Stimulated activated CD4-positive, alpha-beta T cell treated with anti-CD3 and anti-CD28 coated beads, TNF-alpha, amount 100 ng/mL, for 48 hours (primary cell): ENCODE measurements at regions not wholly inside any gene's neighbourhood (a gene's known extent, or its start where the extent isn't known, plus 50 kb on each side); places are given as distances from the start of the nearest gene placed in this dataset.

Experiments
- DNase-seq, 3 donors: peaks; one replicate each; pipeline ENCODE4 v3.0.0-alpha.2; 2020; ENCODE audit warnings: low read depth in 3 of 3

- no peak for DNase-seq
Observed at GRCh38 chr2:220961143-220961860, 610.8 kb downstream of the EPHA4 start.

DNA sequence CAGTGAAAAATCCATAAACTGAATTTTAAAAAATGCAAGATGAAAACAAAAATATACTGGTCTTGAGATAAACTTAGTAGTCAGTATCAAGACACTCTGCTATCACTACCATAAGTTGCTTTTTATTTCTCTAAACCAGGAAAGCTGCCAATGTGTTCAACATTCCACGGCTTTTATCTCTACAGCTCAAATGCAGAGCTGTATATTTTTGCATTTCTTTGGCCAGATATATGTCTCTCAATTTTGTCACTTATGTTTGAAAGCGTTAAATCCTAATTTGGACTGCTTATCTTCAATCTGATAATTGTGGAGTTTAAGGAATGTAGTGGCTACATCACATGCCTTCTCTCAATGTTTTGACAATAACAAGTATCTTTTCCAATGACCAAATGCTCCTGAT is 609.5 kb downstream of the EPHA4 start:
- no peak for DNase-seq

GRCh38 chr2:220963076-220963475 is 609.0 kb downstream of the EPHA4 start:
- no peak for DNase-seq

GRCh38 chr2:220963930-220964329 is 608.2 kb downstream of the EPHA4 start:
- DNase-seq, result no peak

GRCh38 chr2:220966636-220967035 is 605.5 kb downstream of the EPHA4 start:
- DNase-seq, result no peak

- DNase-seq, result no peak
Observed at GRCh38 chr2:220969348-220969747, 602.8 kb downstream of the EPHA4 start.

DNA sequence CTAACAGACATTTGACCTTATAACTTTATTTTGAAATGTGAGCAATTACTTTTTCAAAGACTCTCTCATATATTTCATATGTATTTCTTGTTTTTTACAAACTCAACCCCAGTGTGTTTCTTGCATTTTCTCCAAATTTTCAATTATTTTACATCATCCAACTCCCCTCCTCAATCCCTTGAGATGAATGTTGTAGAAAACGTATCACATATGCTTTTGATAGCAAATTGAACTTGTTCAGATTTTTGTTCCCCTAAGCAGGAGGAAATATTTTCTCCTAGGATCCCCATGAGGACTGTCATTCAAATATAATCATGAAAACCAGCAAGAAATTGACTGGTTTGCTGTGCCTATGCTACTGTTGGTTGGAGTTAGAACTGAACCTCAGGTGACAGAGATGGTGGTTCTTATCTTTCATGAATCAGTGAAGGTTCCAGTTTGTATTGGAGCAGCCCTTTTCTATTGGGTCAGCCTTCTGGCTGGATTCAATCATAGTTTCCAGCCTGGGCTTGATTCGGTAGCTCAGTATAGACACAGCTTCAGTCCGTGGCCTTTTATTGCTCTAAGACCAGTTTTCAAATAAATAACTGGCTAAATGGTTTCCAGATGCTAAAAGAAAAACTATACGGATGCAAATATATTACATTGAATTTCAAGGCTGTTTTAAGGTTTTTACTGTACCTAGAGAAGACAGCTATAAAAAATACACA is 591.0 kb downstream of the EPHA4 start:
- DNase-seq, result no peak

DNA sequence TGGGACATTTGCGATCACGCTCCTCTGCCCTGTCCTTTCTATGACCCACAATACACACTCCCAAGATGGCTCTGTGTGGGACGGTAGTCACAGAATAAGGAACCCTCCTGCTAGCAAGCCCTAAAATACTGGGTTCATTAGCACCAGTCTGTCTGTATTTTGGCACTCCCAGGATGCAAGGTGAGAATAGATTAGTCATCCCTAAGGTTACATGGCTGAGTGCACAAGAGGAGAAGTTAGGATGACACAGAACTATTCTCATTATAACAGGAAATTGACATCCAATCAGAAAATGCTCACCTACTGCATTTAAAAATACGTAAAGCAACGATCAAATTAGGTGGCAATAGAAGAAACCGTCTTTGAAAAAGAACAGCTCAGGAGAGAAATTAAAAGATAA is 590.2 kb downstream of the EPHA4 start:
- DNase-seq, result no peak

DNA sequence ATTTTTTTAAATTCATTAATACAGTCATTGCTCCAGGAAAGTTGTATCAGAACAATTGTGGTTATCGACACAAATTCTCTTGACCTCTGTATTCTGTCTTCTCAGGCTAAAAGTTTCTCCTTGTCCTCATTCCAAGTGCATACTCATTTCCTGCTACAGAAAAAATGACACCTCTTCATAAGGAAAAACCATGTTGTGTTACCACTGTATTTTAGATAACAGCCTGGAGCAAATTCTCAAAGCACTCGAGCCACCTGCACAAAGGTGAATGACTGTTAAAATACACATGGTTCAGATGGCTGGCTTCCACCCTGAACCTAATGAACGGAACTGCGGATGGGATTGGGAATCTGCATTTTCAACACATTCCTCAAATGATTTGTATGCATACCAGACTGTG is 586.5 kb downstream of the EPHA4 start:
- no peak for DNase-seq

GRCh38 chr2:220987839-220988238 is 584.3 kb downstream of the EPHA4 start:
- DNase-seq, result no peak

DNA sequence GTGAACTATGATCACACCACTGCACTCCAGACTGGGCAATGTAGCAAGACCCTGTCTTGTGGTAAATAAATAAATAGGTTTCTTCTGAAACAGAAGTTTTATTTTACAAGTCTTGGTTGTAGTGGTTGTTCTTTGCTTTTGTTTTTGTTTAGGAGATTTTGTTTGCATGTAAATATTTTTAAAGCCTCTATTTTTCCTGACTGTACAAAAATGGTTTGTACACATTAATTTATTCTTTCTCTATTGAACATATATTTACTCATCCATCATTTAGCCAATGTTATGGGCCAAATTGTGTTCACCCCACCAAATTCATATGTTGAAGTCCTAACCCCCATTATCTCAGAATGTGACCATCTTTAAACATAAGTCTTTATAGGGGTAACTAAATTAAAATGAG is 580.1 kb downstream of the EPHA4 start:
- no peak for DNase-seq

DNA sequence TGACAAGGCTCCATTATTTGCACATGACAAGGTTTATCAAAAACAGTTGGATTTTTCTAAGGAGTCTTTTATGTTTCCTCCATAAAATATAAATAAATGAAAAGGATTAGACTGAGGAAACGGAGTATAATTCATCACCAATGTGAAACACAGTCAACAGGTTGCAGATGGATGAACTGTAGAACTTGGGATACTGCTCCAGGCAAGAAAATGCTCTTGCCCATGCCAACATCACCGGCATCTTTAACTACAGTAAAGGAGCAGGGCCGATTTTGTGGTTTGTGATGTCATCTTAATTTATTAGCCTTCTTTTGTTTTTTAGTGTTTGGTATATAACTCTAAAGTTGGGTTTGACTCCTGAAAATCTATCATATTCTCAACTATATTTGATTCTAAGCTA is 577.3 kb downstream of the EPHA4 start:
- no peak for DNase-seq

- no peak for DNase-seq
Observed at GRCh38 chr2:220995581-220995980, 576.5 kb downstream of the EPHA4 start.

DNA sequence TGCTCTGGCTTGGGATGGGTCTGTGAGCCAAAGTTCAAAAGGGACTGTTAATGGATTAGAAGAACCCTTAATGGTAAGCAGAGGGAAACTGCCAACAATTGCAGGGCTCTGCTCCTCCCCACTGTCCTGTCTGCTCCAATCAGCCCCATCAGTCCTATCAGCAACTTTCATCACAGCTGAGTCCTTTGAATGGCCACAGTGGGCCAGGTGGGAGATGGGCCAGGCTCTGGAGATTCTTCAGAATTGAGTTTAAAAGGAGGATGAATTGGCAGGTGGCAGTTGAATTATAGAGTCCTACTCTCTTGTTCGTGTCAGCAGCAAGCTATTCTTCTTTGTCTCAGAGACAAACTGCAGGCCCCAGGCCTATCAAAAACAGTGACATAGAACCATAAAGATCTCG is 573.9 kb downstream of the EPHA4 start:
- no peak for DNase-seq

GRCh38 chr2:220999356-220999755 is 572.7 kb downstream of the EPHA4 start:
- no peak for DNase-seq

GRCh38 chr2:221001381-221001801 is 570.7 kb downstream of the EPHA4 start:
- no peak for DNase-seq

DNA sequence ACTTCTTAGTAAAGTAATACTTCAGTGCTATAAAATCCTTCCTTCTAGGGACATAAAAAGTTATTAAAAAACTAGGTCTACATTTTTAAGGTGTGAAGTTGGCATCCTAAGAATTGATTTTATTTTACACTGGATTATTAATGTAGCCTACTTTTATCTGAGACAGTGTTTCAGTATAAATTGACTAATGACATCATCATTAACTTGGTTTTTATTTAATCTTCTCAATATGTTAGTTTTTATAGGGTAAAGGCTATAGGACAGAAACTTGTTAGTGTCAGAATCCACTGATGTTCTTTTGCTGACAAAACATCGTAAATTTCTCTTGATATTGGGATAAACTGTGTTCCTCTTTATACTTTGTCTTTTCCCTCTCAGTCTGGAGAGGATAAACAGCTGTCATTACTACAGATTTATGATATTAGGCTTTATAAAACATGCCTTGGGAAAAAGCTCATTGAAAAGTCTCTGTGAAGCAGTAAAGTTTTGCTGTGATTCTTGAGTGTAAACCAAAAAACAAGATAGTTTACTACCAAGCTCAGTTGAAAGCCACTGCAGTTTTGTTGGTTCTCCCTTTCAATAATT is 569.9 kb downstream of the EPHA4 start:
- DNase-seq, result no peak

GRCh38 chr2:221005338-221005737 is 566.8 kb downstream of the EPHA4 start:
- DNase-seq, result no peak

DNA sequence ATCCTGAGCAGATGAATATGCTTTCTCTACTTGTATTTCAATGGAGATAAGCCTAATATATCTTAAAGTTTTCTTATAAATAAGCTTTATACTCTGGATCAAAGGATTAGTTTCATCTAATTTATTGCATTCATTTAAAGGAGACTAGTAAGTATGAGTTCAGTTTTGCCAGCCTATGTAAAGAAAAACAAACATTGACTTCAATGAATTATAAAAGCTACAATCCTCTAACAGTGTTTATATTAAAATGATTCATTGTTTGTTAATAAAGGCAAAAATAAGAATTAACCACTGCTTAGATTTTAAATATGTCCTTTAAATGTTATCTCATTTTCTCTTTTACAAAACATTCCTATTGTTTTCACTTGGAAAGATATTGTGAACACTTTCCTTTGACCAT is 566.0 kb downstream of the EPHA4 start:
- DNase-seq, result no peak

- no peak for DNase-seq
Observed at GRCh38 chr2:221016551-221016950, 555.6 kb downstream of the EPHA4 start.

DNA sequence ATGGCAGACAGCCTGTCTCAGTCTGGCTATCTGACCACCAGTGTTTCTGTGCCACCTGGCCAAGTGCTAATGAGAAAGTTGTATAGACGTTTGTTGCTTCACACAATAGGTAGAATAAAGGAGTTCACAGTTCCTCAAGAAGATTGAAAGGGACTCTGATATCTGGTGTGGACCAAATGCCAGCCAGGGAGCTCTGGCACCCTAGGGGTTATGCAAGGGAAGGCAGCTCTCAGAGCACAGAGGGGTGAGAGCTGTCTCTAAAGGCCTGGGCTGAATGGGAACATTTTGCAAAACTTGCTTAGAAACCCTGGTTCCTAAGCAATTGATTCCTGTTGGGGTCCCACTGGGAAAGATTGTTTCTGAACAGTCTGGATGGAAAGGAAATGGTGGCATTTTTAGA is 553.8 kb downstream of the EPHA4 start:
- no peak for DNase-seq

GRCh38 chr2:221019668-221020067 is 552.4 kb downstream of the EPHA4 start:
- DNase-seq, result no peak

GRCh38 chr2:221022554-221022953 is 549.5 kb downstream of the EPHA4 start:
- no peak for DNase-seq
